Hepatocyte (in vitro differentiated cells): ENCODE measurements at regions not wholly inside any gene's neighbourhood (a gene's known extent, or its start where the extent isn't known, plus 50 kb on each side); places are given as distances from the start of the nearest gene placed in this dataset.

Experiments
- EZH2phosphoT487 ChIP-seq: fragments of 200-600 bp; sonication (generic); IDR thresholded peaks from one replicate; pipeline ENCODE4 v1.6.1; 2018; ENCODE audit warnings: antibody characterized with exemption, mild to moderate bottlenecking, low read depth, moderate library complexity; ENCODE audit not compliant: unreplicated experiment, severe bottlenecking
- TF ChIP-seq, protein P1 (sequence below): fragments of 200-600 bp; sonication (generic); IDR thresholded peaks from 2 replicates; pipeline ENCODE4 v1.5.1; 2016; ENCODE audit warnings: antibody characterized with exemption, mild to moderate bottlenecking; ENCODE audit not compliant: poor library complexity

GRCh38 chr5:115686051-115686737, 60.4 kb upstream of the TMED7 start:
- TF ChIP-seq EZH2phosphoT487, result no peak
- TF ChIP-seq, protein P1, sequence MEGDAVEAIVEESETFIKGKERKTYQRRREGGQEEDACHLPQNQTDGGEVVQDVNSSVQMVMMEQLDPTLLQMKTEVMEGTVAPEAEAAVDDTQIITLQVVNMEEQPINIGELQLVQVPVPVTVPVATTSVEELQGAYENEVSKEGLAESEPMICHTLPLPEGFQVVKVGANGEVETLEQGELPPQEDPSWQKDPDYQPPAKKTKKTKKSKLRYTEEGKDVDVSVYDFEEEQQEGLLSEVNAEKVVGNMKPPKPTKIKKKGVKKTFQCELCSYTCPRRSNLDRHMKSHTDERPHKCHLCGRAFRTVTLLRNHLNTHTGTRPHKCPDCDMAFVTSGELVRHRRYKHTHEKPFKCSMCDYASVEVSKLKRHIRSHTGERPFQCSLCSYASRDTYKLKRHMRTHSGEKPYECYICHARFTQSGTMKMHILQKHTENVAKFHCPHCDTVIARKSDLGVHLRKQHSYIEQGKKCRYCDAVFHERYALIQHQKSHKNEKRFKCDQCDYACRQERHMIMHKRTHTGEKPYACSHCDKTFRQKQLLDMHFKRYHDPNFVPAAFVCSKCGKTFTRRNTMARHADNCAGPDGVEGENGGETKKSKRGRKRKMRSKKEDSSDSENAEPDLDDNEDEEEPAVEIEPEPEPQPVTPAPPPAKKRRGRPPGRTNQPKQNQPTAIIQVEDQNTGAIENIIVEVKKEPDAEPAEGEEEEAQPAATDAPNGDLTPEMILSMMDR, result no peak
